ENCODE measurements at regions not wholly inside any gene's neighbourhood (a gene's known extent, or its start where the extent isn't known, plus 50 kb on each side); places are given as distances from the start of the nearest gene placed in this dataset.

- peaks cover 11% of the 10 kb centered on the region for H3K27me3 ChIP-seq (ENCODE audit: insufficient read depth, poor library complexity, severe bottlenecking)
- no peak for ATAC-seq (ENCODE audit: low read depth)
- no peak for DNase-seq (ENCODE audit: low spot score)
Measured at GRCh38 chr16:86421995-86422394, 88.3 kb upstream of the FOXF1 start.

GRCh38 chr16:86424398-86424797, 85.9 kb upstream of the FOXF1 start:
- no peaks in the 10 kb centered on the region for H3K36me3 ChIP-seq (ENCODE audit: low read depth)

More at GRCh38 chr16:86421995-86422394, 88.3 kb upstream of the FOXF1 start:
- H3K27ac ChIP-seq (ENCODE audit: poor library complexity, severe bottlenecking), result no peak overlapping the region
- no peak for TF ChIP-seq CTCF (IDR thresholded peaks at IDR 0.05; ENCODE audit: poor library complexity, severe bottlenecking)
- no peak overlapping the region for H3K4me3 ChIP-seq (ENCODE audit: severe bottlenecking)
- H3K36me3 ChIP-seq (ENCODE audit: low read depth), result no peaks in the 10 kb centered on the region
- no peaks in the 10 kb centered on the region for H3K4me1 ChIP-seq (ENCODE audit: insufficient read depth, poor library complexity, severe bottlenecking)
- no peaks in the 10 kb centered on the region for H3K9me3 ChIP-seq (ENCODE audit: severe bottlenecking)

GRCh38 chr16:86424985-86425384, 85.3 kb upstream of the FOXF1 start:
- ATAC-seq (ENCODE audit: low read depth), result no peak
- Histone ChIP-seq H3K27me3 (ENCODE audit: insufficient read depth, poor library complexity, severe bottlenecking) (peaks cover 9% of the 10 kb centered on the region), H3K36me3 (ENCODE audit: low read depth) (no peaks in the 10 kb centered on the region), H3K4me3 (ENCODE audit: severe bottlenecking) (no peak overlapping the region), H3K9me3 (ENCODE audit: severe bottlenecking) (no peaks in the 10 kb centered on the region), H3K4me1 (ENCODE audit: insufficient read depth, poor library complexity, severe bottlenecking) (no peaks in the 10 kb centered on the region), H3K27ac (ENCODE audit: poor library complexity, severe bottlenecking) (no peak overlapping the region)
- no peak for TF ChIP-seq CTCF (IDR thresholded peaks at IDR 0.05; ENCODE audit: poor library complexity, severe bottlenecking)
- DNase-seq (ENCODE audit: low spot score), result no peak

More at GRCh38 chr16:86424398-86424797, 85.9 kb upstream of the FOXF1 start:
- ATAC-seq (ENCODE audit: low read depth) (no peak), DNase-seq (ENCODE audit: low spot score) (no peak)
- no peak for TF ChIP-seq CTCF (IDR thresholded peaks at IDR 0.05; ENCODE audit: poor library complexity, severe bottlenecking)
- H3K4me1 ChIP-seq (ENCODE audit: insufficient read depth, poor library complexity, severe bottlenecking), result no peaks in the 10 kb centered on the region
- H3K27me3 ChIP-seq (ENCODE audit: insufficient read depth, poor library complexity, severe bottlenecking), result peaks cover 6% of the 10 kb centered on the region
- no peak overlapping the region for H3K27ac ChIP-seq (ENCODE audit: poor library complexity, severe bottlenecking)
- no peak overlapping the region for H3K4me3 ChIP-seq (ENCODE audit: severe bottlenecking)
- no peaks in the 10 kb centered on the region for H3K9me3 ChIP-seq (ENCODE audit: severe bottlenecking)

GRCh38 chr16:86426063-86426642, 84.2 kb upstream of the FOXF1 start:
- no peak for ATAC-seq (ENCODE audit: low read depth)
- Histone ChIP-seq H3K4me1 (ENCODE audit: insufficient read depth, poor library complexity, severe bottlenecking) (no peaks in the 10 kb centered on the region), H3K36me3 (ENCODE audit: low read depth) (no peaks in the 10 kb centered on the region), H3K9me3 (ENCODE audit: severe bottlenecking) (no peaks in the 10 kb centered on the region), H3K27me3 (ENCODE audit: insufficient read depth, poor library complexity, severe bottlenecking) (peaks cover 18% of the 10 kb centered on the region), H3K4me3 (ENCODE audit: severe bottlenecking) (no peak overlapping the region), H3K27ac (ENCODE audit: poor library complexity, severe bottlenecking) (no peak overlapping the region)
- DNase-seq (ENCODE audit: low spot score), result no peak
- no peak for TF ChIP-seq CTCF (IDR thresholded peaks at IDR 0.05; ENCODE audit: poor library complexity, severe bottlenecking)

GRCh38 chr16:86427433-86427851, 82.9 kb upstream of the FOXF1 start:
- ATAC-seq (ENCODE audit: low read depth), result no peak

More at GRCh38 chr16:86427433-86427851, 82.9 kb upstream of the FOXF1 start:
- no peaks in the 10 kb centered on the region for H3K36me3 ChIP-seq (ENCODE audit: low read depth)
- no peaks in the 10 kb centered on the region for H3K9me3 ChIP-seq (ENCODE audit: severe bottlenecking)
- TF ChIP-seq CTCF (IDR thresholded peaks at IDR 0.05; ENCODE audit: poor library complexity, severe bottlenecking), result no peak
- H3K27ac ChIP-seq (ENCODE audit: poor library complexity, severe bottlenecking), result no peak overlapping the region
- peaks cover 27% of the 10 kb centered on the region for H3K27me3 ChIP-seq (ENCODE audit: insufficient read depth, poor library complexity, severe bottlenecking)
- no peaks in the 10 kb centered on the region for H3K4me1 ChIP-seq (ENCODE audit: insufficient read depth, poor library complexity, severe bottlenecking)
- H3K4me3 ChIP-seq (ENCODE audit: severe bottlenecking), result no peak overlapping the region
- DNase-seq (ENCODE audit: low spot score), result no peak
